HepG2 (cell line): ENCODE measurements at regions not wholly inside any gene's neighbourhood (a gene's known extent, or its start where the extent isn't known, plus 50 kb on each side); places are given as distances from the start of the nearest gene placed in this dataset.

Experiments
- ATAC-seq: fragments of 200-7000 bp; cut with Tn5 transposase; 3 replicates; pipeline ENCODE4 v1.9.1; 2020; ENCODE audit warnings: mild to moderate bottlenecking, moderate library complexity
- BruUV-seq: library from RNA; stranded (reverse); fragments of 400-500 nt; replicated peaks from 2 replicates; lab custom pipeline; 2021; lab: Mats Ljungman, UMichigan
- CTCF ChIA-PET: fragments of 300-600 bp; formaldehyde crosslinking; extraction: SDS; loops from one replicate; lab custom pipeline; 2021; ENCODE audit warnings: low total read pairs, inconsistent platforms, low intra/inter-chr PET ratio; lab: Yijun Ruan, JAX
- POLR2A ChIA-PET: fragments of 350-600 bp; sonication (Branson Sonifier 250); formaldehyde crosslinking; loops from one replicate; lab custom pipeline; 2020; ENCODE audit warnings: antibody characterized with exemption, inconsistent platforms; lab: Yijun Ruan, JAX
- DNase-seq: peaks from one replicate; pipeline ENCODE4 v3.0.0-alpha.2; 2015; ENCODE audit warnings: low spot score
- FAIRE-seq: peaks from 3 replicates; lab custom pipeline; 2011; peaks lifted over from hg19 to GRCh38; lab: Jason Lieb, UNC
- H2AFZ ChIP-seq: one replicate; pipeline ENCODE4 v1.6.1; 2011; ENCODE audit warnings: low read length, inconsistent platforms
- H3K27ac ChIP-seq: fragments of 300-600 bp; 3 replicates; pipeline ENCODE4 v1.8.0; 2011; ENCODE audit warnings: mixed run types, mild to moderate bottlenecking, mixed read lengths, low read length, inconsistent platforms; ENCODE audit not compliant: insufficient read depth; ENCODE audit errors: extremely low read length
- H3K27me3 ChIP-seq, 2 experiments: fragments of 200-600 bp in 1 of 2; 2 replicates in 1 of 2; 3 replicates in 1 of 2; pipeline versions ENCODE4 v1.6.0 to v1.8.0; 2011; ENCODE audit warnings: low read length in 2 of 2, mild to moderate bottlenecking in 2 of 2, moderate library complexity in 2 of 2, inconsistent platforms in 1 of 2; ENCODE audit not compliant: insufficient read depth in 2 of 2, control insufficient read depth in 1 of 2
- H3K36me3 ChIP-seq, 2 experiments: fragments of 200-600 bp in 1 of 2; replicated peaks in 1 of 2; 2 replicates in 1 of 2; 3 replicates in 1 of 2; pipeline versions ENCODE4 v1.5.1 to v1.8.0; 2011; ENCODE audit warnings: low read length in 2 of 2, inconsistent platforms in 1 of 2; ENCODE audit not compliant: insufficient read depth in 2 of 2, control insufficient read depth in 1 of 2
- H3K4me1 ChIP-seq: 2 replicates; pipeline ENCODE4 v1.5.1; 2012; ENCODE audit warnings: low read length, inconsistent platforms; ENCODE audit not compliant: insufficient read depth
- H3K4me2 ChIP-seq: 2 replicates; pipeline ENCODE4 v1.6.0; 2011; ENCODE audit warnings: low read depth, low read length, inconsistent platforms
- H3K4me3 ChIP-seq, 3 experiments: fragments of 200-600 bp in 1 of 3; sonication (generic), shearing (Covaris generic) in 1 of 3; replicated peaks in 1 of 3; 2 replicates each; pipeline ENCODE4 v1.5.1; 2011 to 2016; ENCODE audit warnings: low read length in 3 of 3, inconsistent platforms in 2 of 3, low read depth in 2 of 3, mild to moderate bottlenecking in 2 of 3, control low read depth in 1 of 3, mixed read lengths in 1 of 3; ENCODE audit not compliant: insufficient read depth in 1 of 3
- H3K79me2 ChIP-seq: one replicate; pipeline ENCODE4 v1.6.1; 2011; ENCODE audit warnings: low read length, inconsistent platforms; ENCODE audit not compliant: insufficient read depth
- H3K9ac ChIP-seq: 2 replicates; pipeline ENCODE4 v1.6.0; 2011; ENCODE audit warnings: mild to moderate bottlenecking, low read depth, low read length, inconsistent platforms; ENCODE audit not compliant: insufficient read depth
- H3K9me3 ChIP-seq: 2 replicates; pipeline ENCODE4 v1.5.1; 2012; ENCODE audit warnings: mild to moderate bottlenecking, low read length
- H4K20me1 ChIP-seq: 2 replicates; pipeline ENCODE4 v1.6.0; 2011; ENCODE audit warnings: inconsistent platforms, mild to moderate bottlenecking, low read length, moderate library complexity; ENCODE audit not compliant: insufficient read depth
- ASH2L ChIP-seq: fragments of 300-600, 200-600 bp; sonication (generic); IDR thresholded peaks from 2 replicates; pipeline ENCODE4 v1.7.0; 2017; ENCODE audit warnings: low read depth, mild to moderate bottlenecking, moderate library complexity, mixed read lengths, low read length; ENCODE audit not compliant: insufficient read length
- ATF3 ChIP-seq: sonication (generic); formaldehyde crosslinking; IDR thresholded peaks from 2 replicates; pipeline ENCODE4 v1.4.0; 2020; ENCODE audit warnings: missing genetic modification reagents
- HNF1A ChIP-seq, 2 experiments: sonication (generic) in 1 of 2; formaldehyde crosslinking in 1 of 2; IDR thresholded peaks; 2 replicates each; pipeline versions ENCODE4 v1.4.0 to v1.6.1; 2016 to 2020; ENCODE audit warnings: borderline replicate concordance in 1 of 2, low read depth in 1 of 2, mild to moderate bottlenecking in 1 of 2, missing genetic modification reagents in 1 of 2
- MEIS1 ChIP-seq: sonication (generic); formaldehyde crosslinking; IDR thresholded peaks from 2 replicates; pipeline ENCODE4 v1.9.0; 2021; ENCODE audit warnings: mild to moderate bottlenecking, missing genetic modification reagents, moderate library complexity, borderline replicate concordance
- PPARG ChIP-seq: conservative IDR thresholded peaks from 2 replicates; pipeline ENCODE4 v1.6.1; 2016; ENCODE audit warnings: missing biosample characterization, missing genetic modification reagents
- REL ChIP-seq: sonication (generic); formaldehyde crosslinking; conservative IDR thresholded peaks from 2 replicates; pipeline ENCODE4 v1.8.0; 2022; ENCODE audit warnings: mild to moderate bottlenecking, missing genetic modification reagents, moderate library complexity
- TP53 ChIP-seq: sonication (generic); formaldehyde crosslinking; conservative IDR thresholded peaks from 2 replicates; pipeline ENCODE4 v1.4.0; 2020; ENCODE audit warnings: missing genetic modification reagents
- ZNF232 ChIP-seq: sonication (generic); formaldehyde crosslinking; IDR thresholded peaks from 2 replicates; pipeline ENCODE4 v1.4.0; 2020; ENCODE audit warnings: missing genetic modification reagents, borderline replicate concordance
- ZNF251 ChIP-seq: sonication (generic); formaldehyde crosslinking; IDR thresholded peaks from 2 replicates; pipeline ENCODE4 v1.9.0; 2021; ENCODE audit warnings: mild to moderate bottlenecking, missing genetic modification reagents
- ZNF562 ChIP-seq: sonication (generic); formaldehyde crosslinking; IDR thresholded peaks from 2 replicates; pipeline ENCODE4 v1.8.0; 2022; ENCODE audit warnings: missing genetic modification reagents, borderline replicate concordance
- ZSCAN5A ChIP-seq: sonication (generic); formaldehyde crosslinking; IDR thresholded peaks from 2 replicates; pipeline ENCODE4 v1.8.0; 2022; ENCODE audit warnings: mild to moderate bottlenecking, missing genetic modification reagents, borderline replicate concordance
- WGBS: methylation state at CpG from one replicate; pipeline ENCODE4 v1.1.6; 2017; ENCODE audit warnings: low lambda C conversion rate; 5-methylcytosine and 5-hydroxymethylcytosine counted together
- in situ Hi-C: cut with HindIII; loops from 2 replicates; pipeline ENCODE4 v1.10.0; 2017; ENCODE audit warnings: low pct_unique_long_range_greater_than_20kb; ENCODE audit not compliant: extremely low pct_ligation_motif_present
- intact Hi-C: fragments of 100-400 bp; cut with micrococcal nuclease; formaldehyde crosslinking; loops from one replicate; pipeline ENCODE4 v1.10.0; 2022; ENCODE audit not compliant: unreplicated experiment

- H3K9ac ChIP-seq: no peak overlapping the region
- intact Hi-C loops: no loop called here
- no peaks in the 10 kb centered on the region for H4K20me1 ChIP-seq
- POLR2A ChIA-PET: no interaction called here
- in situ Hi-C loops: no loop called here
- TF ChIP-seq ASH2L (no peak), ZSCAN5A (CRISPR knock-in tag) (no peak), ZNF251 (CRISPR knock-in tag) (no peak), PPARG (CRISPR knock-in tag) (no peak), TP53 (CRISPR knock-in tag) (no peak), ZNF562 (CRISPR knock-in tag) (no peak), ATF3 (no peak), REL (no peak), MEIS1 (CRISPR knock-in tag) (no peak), HNF1A (IDR thresholded peaks at IDR 0.05; ENCODE audit: low read depth) (no peak), HNF1A (CRISPR knock-in tag; IDR thresholded peaks at IDR 0.05; ENCODE audit: borderline replicate concordance) (no peak), ZNF232 (CRISPR knock-in tag) (no peak)
- TF ChIP-seq, all 625 proteins: peak for 0
- Histone ChIP-seq H3K4me2 (no peak overlapping the region), H3K9me3 (peaks cover 31% of the 10 kb centered on the region), H2AFZ (no peak overlapping the region), H3K27me3 (no peaks in the 10 kb centered on the region), H3K79me2 (no peaks in the 10 kb centered on the region), H3K36me3 (no peaks in the 10 kb centered on the region), H3K4me1 (no peaks in the 10 kb centered on the region), H3K27ac (no peak overlapping the region), H3K4me3 (no peak overlapping the region)
- CTCF ChIA-PET: no interaction called here
- ATAC-seq (no peak), DNase-seq (no peak), FAIRE-seq (no peak)
- WGBS: 8% methylated on average over 2 of the region's 3 CpGs
- BruUV-seq: no TSS peak
Measured at GRCh38 chrX:127764674-127765073, 287.5 kb downstream of the ACTRT1 start.
